Sigmoid colon (tissue), 6 donors: ENCODE measurements at regions not wholly inside any gene's neighbourhood (a gene's known extent, or its start where the extent isn't known, plus 50 kb on each side); places are given as distances from the start of the nearest gene placed in this dataset.

ENCODE experiments used
- DNase-seq: peaks from one replicate; pipeline ENCODE4 v3.0.0-alpha.2; 2019
- H3K27ac ChIP-seq, 4 donors: fragments of 200-600 bp; sonication (generic); one replicate each; pipeline ENCODE4 v1.5.1; 2016 to 2019; ENCODE audit warnings: mild to moderate bottlenecking in 1 of 4
- H3K27me3 ChIP-seq, 3 donors: fragments of 200-600 bp; sonication (generic); one replicate each; pipeline ENCODE4 v1.5.1; 2019; ENCODE audit warnings: mild to moderate bottlenecking in 1 of 3
- H3K36me3 ChIP-seq, 4 donors: fragments of 200-600 bp; sonication (generic); one replicate each; pipeline ENCODE4 v1.5.1; 2016 to 2019
- H3K4me1 ChIP-seq, 4 donors: fragments of 200-600 bp; sonication (generic); one replicate each; pipeline ENCODE4 v1.5.1; 2017 to 2019
- H3K4me3 ChIP-seq, 4 donors: fragments of 200-600 bp; sonication (generic); one replicate each; pipeline ENCODE4 v1.5.1; 2017 to 2019; ENCODE audit warnings: mild to moderate bottlenecking in 2 of 4, moderate library complexity in 1 of 4
- H3K9me3 ChIP-seq, 4 donors: fragments of 200-600 bp in 3 of 4; sonication (generic) in 3 of 4; one replicate each; pipeline versions ENCODE4 v1.5.1 to v1.6.1; 2013 to 2019
- EP300 ChIP-seq, 4 donors: sonication (generic); formaldehyde crosslinking; IDR thresholded peaks; one replicate each; pipeline ENCODE4 v1.6.1; 2017; ENCODE audit warnings: antibody characterized with exemption in 4 of 4
- POLR2A ChIP-seq, 2 donors: fragments of 450-650 bp; IDR thresholded peaks; one replicate each; pipeline ENCODE4 v1.6.1; 2016; ENCODE audit warnings: antibody characterized with exemption in 2 of 2, mild to moderate bottlenecking in 2 of 2, moderate library complexity in 2 of 2
- POLR2AphosphoS5 ChIP-seq, 4 donors: sonication (generic); formaldehyde crosslinking; IDR thresholded peaks; one replicate each; pipeline ENCODE4 v1.6.1; 2017; ENCODE audit warnings: antibody characterized with exemption in 4 of 4
- WGBS, 2 donors: extraction: QIAGEN DNeasy Blood & Tissue Kit; methylation state at CpG; one replicate each; pipeline ENCODE4 v1.1.7; 2013; 5-methylcytosine and 5-hydroxymethylcytosine counted together
- intact Hi-C: fragments of 100-400 bp; cut with DNase I; formaldehyde crosslinking; loops from one replicate; pipeline ENCODE4 v1.15.1; 2023
- TF ChIP-seq, protein P1 (sequence below), 4 experiments: fragments of 450-650 bp in 3 of 4; fragments of 200-600 bp in 1 of 4; IDR thresholded peaks; one replicate each; pipeline ENCODE4 v1.5.1; 2016 to 2019; ENCODE audit warnings: antibody characterized with exemption in 4 of 4, mild to moderate bottlenecking in 3 of 4, moderate library complexity in 2 of 4
- donor health status: healthy with polysubstance abuse.
- donor health status: healthy.

GRCh38 chr1:2903226-2903625 is 101.7 kb upstream of the TTC34 start:
- Histone ChIP-seq H3K27ac (no peak overlapping the region), H3K36me3 (no peaks in the 10 kb centered on the region), H3K9me3 (no peaks in the 10 kb centered on the region), H3K4me1 (no peaks in the 10 kb centered on the region), H3K4me3 (no peak overlapping the region), H3K27me3 (peaks cover 0 to 55% (median 0%) of the 10 kb centered on the region in 3 donors)
- TF ChIP-seq, protein P1, sequence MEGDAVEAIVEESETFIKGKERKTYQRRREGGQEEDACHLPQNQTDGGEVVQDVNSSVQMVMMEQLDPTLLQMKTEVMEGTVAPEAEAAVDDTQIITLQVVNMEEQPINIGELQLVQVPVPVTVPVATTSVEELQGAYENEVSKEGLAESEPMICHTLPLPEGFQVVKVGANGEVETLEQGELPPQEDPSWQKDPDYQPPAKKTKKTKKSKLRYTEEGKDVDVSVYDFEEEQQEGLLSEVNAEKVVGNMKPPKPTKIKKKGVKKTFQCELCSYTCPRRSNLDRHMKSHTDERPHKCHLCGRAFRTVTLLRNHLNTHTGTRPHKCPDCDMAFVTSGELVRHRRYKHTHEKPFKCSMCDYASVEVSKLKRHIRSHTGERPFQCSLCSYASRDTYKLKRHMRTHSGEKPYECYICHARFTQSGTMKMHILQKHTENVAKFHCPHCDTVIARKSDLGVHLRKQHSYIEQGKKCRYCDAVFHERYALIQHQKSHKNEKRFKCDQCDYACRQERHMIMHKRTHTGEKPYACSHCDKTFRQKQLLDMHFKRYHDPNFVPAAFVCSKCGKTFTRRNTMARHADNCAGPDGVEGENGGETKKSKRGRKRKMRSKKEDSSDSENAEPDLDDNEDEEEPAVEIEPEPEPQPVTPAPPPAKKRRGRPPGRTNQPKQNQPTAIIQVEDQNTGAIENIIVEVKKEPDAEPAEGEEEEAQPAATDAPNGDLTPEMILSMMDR (IDR thresholded peaks at IDR 0.05) = no peak
- no peak for TF ChIP-seq POLR2AphosphoS5 (IDR thresholded peaks at IDR 0.05)
- TF ChIP-seq EP300 (IDR thresholded peaks at IDR 0.05) = no peak
- DNase-seq = no peak
- intact Hi-C loops = no loop called here
- WGBS, 2 donors = 93 to 94% methylated on average over 19 of the region's 19 CpGs

GRCh38 chr1:2904191-2904590 is 102.7 kb upstream of the TTC34 start:
- no peak for DNase-seq
- no peak overlapping the region for H3K27ac ChIP-seq
- H3K4me3 ChIP-seq = no peak overlapping the region
- no peak for TF ChIP-seq POLR2AphosphoS5 (IDR thresholded peaks at IDR 0.05)
- TF ChIP-seq POLR2A (IDR thresholded peaks at IDR 0.05) = no peak
- peaks cover 0 to 55% (median 0%) of the 10 kb centered on the region in 3 donors for H3K27me3 ChIP-seq
- 76 to 86% methylated on average over 15 of the region's 15 CpGs for WGBS, 2 donors
- H3K9me3 ChIP-seq = no peaks in the 10 kb centered on the region
- H3K36me3 ChIP-seq = no peaks in the 10 kb centered on the region
- intact Hi-C loops = no loop called here
- H3K4me1 ChIP-seq = no peaks in the 10 kb centered on the region

DNA sequence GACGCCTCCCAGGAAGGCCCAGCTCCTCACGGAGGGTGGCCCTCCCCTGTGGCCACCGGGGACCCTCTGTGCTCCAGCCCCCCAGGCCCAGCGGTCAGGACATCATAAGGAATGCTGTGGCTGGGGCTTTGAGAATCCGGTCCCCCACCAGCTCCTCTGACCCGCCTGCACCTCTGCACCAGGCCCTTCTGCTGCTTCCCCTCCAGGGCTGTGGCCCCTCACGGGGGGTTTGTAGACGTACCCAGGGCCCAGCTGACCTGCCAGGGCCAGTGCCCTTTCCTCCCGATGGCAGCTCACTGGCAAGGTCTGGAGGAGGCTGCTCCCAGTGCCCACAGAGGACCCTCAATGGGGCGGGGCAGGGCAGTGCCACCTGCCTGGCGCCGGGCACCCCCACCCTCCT is 103.9 kb upstream of the TTC34 start:
- no peaks in the 10 kb centered on the region for H3K36me3 ChIP-seq
- H3K9me3 ChIP-seq = no peaks in the 10 kb centered on the region
- intact Hi-C loops = no loop called here
- 65 to 83% methylated on average over 12 of the region's 12 CpGs for whole genome bisulfite sequencing, 2 donors
- peaks cover 0 to 50% (median 0%) of the 10 kb centered on the region in 3 donors for H3K27me3 ChIP-seq
- no peak overlapping the region for H3K27ac ChIP-seq
- no peak for TF ChIP-seq POLR2A (IDR thresholded peaks at IDR 0.05)
- TF ChIP-seq EP300 (IDR thresholded peaks at IDR 0.05) = no peak
- TF ChIP-seq, protein P1 (IDR thresholded peaks at IDR 0.05) = no peak
- no peak for TF ChIP-seq POLR2AphosphoS5 (IDR thresholded peaks at IDR 0.05)
- no peak for DNase-seq
- no peaks in the 10 kb centered on the region for H3K4me1 ChIP-seq
- H3K4me3 ChIP-seq = no peak overlapping the region

GRCh38 chr1:2906085-2906484 is 104.6 kb upstream of the TTC34 start:
- 18 to 43% methylated on average over 20 of the region's 20 CpGs for WGBS, 2 donors
- TF ChIP-seq POLR2A (IDR thresholded peaks at IDR 0.05) = no peak
- no peak for TF ChIP-seq EP300 (IDR thresholded peaks at IDR 0.05)
- TF ChIP-seq, protein P1 (IDR thresholded peaks at IDR 0.05) = no peak
- no peak for TF ChIP-seq POLR2AphosphoS5 (IDR thresholded peaks at IDR 0.05)
- Histone ChIP-seq H3K4me1 (no peaks in the 10 kb centered on the region), H3K9me3 (no peaks in the 10 kb centered on the region), H3K27ac (no peak overlapping the region), H3K36me3 (no peaks in the 10 kb centered on the region), H3K27me3 (peaks cover 0 to 44% (median 0%) of the 10 kb centered on the region in 3 donors), H3K4me3 (no peak overlapping the region)
- no peak for DNase-seq
- intact Hi-C loops = no loop called here

- DNase-seq = no peak
- intact Hi-C loops = no loop called here
- Histone ChIP-seq H3K9me3 (no peaks in the 10 kb centered on the region), H3K4me3 (no peak overlapping the region), H3K36me3 (no peaks in the 10 kb centered on the region), H3K4me1 (no peaks in the 10 kb centered on the region), H3K27me3 (peaks cover 0 to 39% (median 0%) of the 10 kb centered on the region in 3 donors), H3K27ac (no peak overlapping the region)
- TF ChIP-seq POLR2AphosphoS5 (IDR thresholded peaks at IDR 0.05) (no peak), EP300 (IDR thresholded peaks at IDR 0.05) (no peak), POLR2A (IDR thresholded peaks at IDR 0.05) (no peak)
- TF ChIP-seq, protein P1 (IDR thresholded peaks at IDR 0.05) = no peak
- 56 to 86% methylated on average over 15 of the region's 15 CpGs for WGBS, 2 donors
These were observed 105.1 kb upstream of the TTC34 start for GRCh38 chr1:2906620-2907019.
